ENCODE measurements at regions not wholly inside any gene's neighbourhood (a gene's known extent, or its start where the extent isn't known, plus 50 kb on each side); places are given as distances from the start of the nearest gene placed in this dataset.

GRCh38 chr9:79189511-79189924 lies 382.2 kb upstream of the TLE4 start:
- ChIA-PET CTCF (no interaction called here), POLR2A (ENCODE audit: low non-redundant PET) (no interaction called here)
- Histone ChIP-seq H3K27ac (ENCODE audit: low read depth, low read length, poor library complexity, severe bottlenecking) (no peak overlapping the region), H3K4me3 (ENCODE audit: low read depth, low read length, poor library complexity, severe bottlenecking) (no peak overlapping the region), H3K27me3 (replicated peaks; ENCODE audit: insufficient read depth, low read depth, low read length, poor library complexity) (peaks cover 45% of the 10 kb centered on the region), H3K4me1 (ENCODE audit: insufficient read depth, low read length, poor library complexity, severe bottlenecking) (no peaks in the 10 kb centered on the region), H3K9me3 (ENCODE audit: low read depth, low read length, poor library complexity, severe bottlenecking) (no peaks in the 10 kb centered on the region), H3K36me3 (ENCODE audit: insufficient read depth, low read length, poor library complexity, severe bottlenecking) (no peaks in the 10 kb centered on the region)
- intact Hi-C loops (cut with micrococcal nuclease; ENCODE audit: unreplicated experiment), result no loop called here
- no TSS peak for BruUV-seq (replicated peaks)
- no peak for DNase-seq (ENCODE audit: low spot score)
- TF ChIP-seq EZH2 (IDR thresholded peaks at IDR 0.05; ENCODE audit: borderline replicate concordance, low read depth, low read length, poor library complexity, severe bottlenecking), result no peak
- TF ChIP-seq, protein P1, sequence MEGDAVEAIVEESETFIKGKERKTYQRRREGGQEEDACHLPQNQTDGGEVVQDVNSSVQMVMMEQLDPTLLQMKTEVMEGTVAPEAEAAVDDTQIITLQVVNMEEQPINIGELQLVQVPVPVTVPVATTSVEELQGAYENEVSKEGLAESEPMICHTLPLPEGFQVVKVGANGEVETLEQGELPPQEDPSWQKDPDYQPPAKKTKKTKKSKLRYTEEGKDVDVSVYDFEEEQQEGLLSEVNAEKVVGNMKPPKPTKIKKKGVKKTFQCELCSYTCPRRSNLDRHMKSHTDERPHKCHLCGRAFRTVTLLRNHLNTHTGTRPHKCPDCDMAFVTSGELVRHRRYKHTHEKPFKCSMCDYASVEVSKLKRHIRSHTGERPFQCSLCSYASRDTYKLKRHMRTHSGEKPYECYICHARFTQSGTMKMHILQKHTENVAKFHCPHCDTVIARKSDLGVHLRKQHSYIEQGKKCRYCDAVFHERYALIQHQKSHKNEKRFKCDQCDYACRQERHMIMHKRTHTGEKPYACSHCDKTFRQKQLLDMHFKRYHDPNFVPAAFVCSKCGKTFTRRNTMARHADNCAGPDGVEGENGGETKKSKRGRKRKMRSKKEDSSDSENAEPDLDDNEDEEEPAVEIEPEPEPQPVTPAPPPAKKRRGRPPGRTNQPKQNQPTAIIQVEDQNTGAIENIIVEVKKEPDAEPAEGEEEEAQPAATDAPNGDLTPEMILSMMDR (conservative IDR thresholded peaks at IDR 0.05; ENCODE audit: low read depth, low read length), result no peak

DNA sequence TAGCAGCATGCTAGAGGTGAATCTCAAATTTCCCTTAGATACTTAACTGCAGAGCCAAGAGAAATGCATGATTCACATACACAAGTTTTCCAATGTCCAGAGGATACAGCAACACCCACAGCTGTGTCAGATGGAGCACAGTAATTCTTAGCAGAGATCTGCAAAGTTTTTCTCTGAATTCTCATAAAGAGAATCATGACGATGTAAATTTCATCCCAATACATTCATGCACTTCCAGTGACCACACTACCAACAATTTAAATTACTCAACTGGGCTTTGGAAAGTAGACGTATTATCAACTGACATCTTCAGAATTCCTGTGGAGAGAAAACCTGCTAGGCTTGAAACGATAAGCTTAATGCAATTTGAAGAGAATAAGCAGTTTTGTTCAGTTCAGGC lies 378.8 kb upstream of the TLE4 start:
- Histone ChIP-seq H3K4me1 (ENCODE audit: insufficient read depth, low read length, poor library complexity, severe bottlenecking) (no peaks in the 10 kb centered on the region), H3K36me3 (ENCODE audit: insufficient read depth, low read length, poor library complexity, severe bottlenecking) (no peaks in the 10 kb centered on the region), H3K27ac (ENCODE audit: low read depth, low read length, poor library complexity, severe bottlenecking) (no peak overlapping the region), H3K4me3 (ENCODE audit: low read depth, low read length, poor library complexity, severe bottlenecking) (no peak overlapping the region), H3K9me3 (ENCODE audit: low read depth, low read length, poor library complexity, severe bottlenecking) (no peaks in the 10 kb centered on the region), H3K27me3 (replicated peaks; ENCODE audit: insufficient read depth, low read depth, low read length, poor library complexity) (peaks cover 63% of the 10 kb centered on the region)
- POLR2A ChIA-PET (ENCODE audit: low non-redundant PET), result no interaction called here
- no peak for DNase-seq (ENCODE audit: low spot score)
- TF ChIP-seq, protein P1 (conservative IDR thresholded peaks at IDR 0.05; ENCODE audit: low read depth, low read length), result no peak
- no peak for TF ChIP-seq EZH2 (IDR thresholded peaks at IDR 0.05; ENCODE audit: borderline replicate concordance, low read depth, low read length, poor library complexity, severe bottlenecking)
- BruUV-seq (replicated peaks), result no TSS peak
- CTCF ChIA-PET, result no interaction called here
- intact Hi-C loops (cut with micrococcal nuclease; ENCODE audit: unreplicated experiment), result no loop called here

- no peaks in the 10 kb centered on the region for H3K4me1 ChIP-seq (ENCODE audit: insufficient read depth, low read length, poor library complexity, severe bottlenecking)
- BruUV-seq (replicated peaks), result no TSS peak
- CTCF ChIA-PET, result no interaction called here
- no peaks in the 10 kb centered on the region for H3K9me3 ChIP-seq (ENCODE audit: low read depth, low read length, poor library complexity, severe bottlenecking)
- no peaks in the 10 kb centered on the region for H3K36me3 ChIP-seq (ENCODE audit: insufficient read depth, low read length, poor library complexity, severe bottlenecking)
- DNase-seq (ENCODE audit: low spot score), result no peak
- peaks cover 63% of the 10 kb centered on the region for H3K27me3 ChIP-seq (replicated peaks; ENCODE audit: insufficient read depth, low read depth, low read length, poor library complexity)
- H3K27ac ChIP-seq (ENCODE audit: low read depth, low read length, poor library complexity, severe bottlenecking), result no peak overlapping the region
- POLR2A ChIA-PET (ENCODE audit: low non-redundant PET), result no interaction called here
- TF ChIP-seq, protein P1 (conservative IDR thresholded peaks at IDR 0.05; ENCODE audit: low read depth, low read length), result no peak
- no peak for TF ChIP-seq EZH2 (IDR thresholded peaks at IDR 0.05; ENCODE audit: borderline replicate concordance, low read depth, low read length, poor library complexity, severe bottlenecking)
- H3K4me3 ChIP-seq (ENCODE audit: low read depth, low read length, poor library complexity, severe bottlenecking), result no peak overlapping the region
- intact Hi-C loops (cut with micrococcal nuclease; ENCODE audit: unreplicated experiment), result no loop called here
Measured at GRCh38 chr9:79193501-79194223, 378.1 kb upstream of the TLE4 start.

All from A673 (cell line).